Panc1 (cell line): ENCODE measurements at regions not wholly inside any gene's neighbourhood (a gene's known extent, or its start where the extent isn't known, plus 50 kb on each side); places are given as distances from the start of the nearest gene placed in this dataset.

Source experiments
- POLR2AphosphoS5 ChIP-seq: IDR thresholded peaks from 2 replicates; pipeline ENCODE4 v1.6.1; 2012; ENCODE audit warnings: mild to moderate bottlenecking, low read depth, low read length, moderate library complexity
- SIN3A ChIP-seq: IDR thresholded peaks from 2 replicates; pipeline ENCODE4 v1.6.1; 2012; ENCODE audit warnings: low read depth, mild to moderate bottlenecking, low read length, moderate library complexity, borderline replicate concordance; ENCODE audit not compliant: insufficient read depth
- TF ChIP-seq, protein P1 (sequence below): fragments of 450-650 bp; IDR thresholded peaks from 2 replicates; pipeline ENCODE4 v1.5.1; 2017; ENCODE audit warnings: mild to moderate bottlenecking

DNA sequence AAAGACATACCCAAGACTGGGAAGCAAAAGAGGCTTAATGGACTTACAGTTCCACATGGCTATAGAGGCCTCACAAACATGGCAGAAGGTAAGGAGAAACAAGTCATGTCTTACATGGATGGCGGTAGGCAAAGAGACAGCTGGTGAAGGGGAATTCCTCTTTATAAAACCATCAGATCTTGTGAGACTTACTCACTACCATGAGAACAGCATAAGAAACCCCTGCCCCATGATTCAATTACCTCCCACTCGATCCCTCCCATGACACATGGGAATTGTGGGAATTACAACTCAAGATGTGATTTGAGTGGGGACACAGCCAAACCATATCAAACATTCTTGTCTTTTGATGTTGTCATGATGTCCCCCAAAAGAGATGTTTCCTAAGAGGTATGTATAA, 103.3 kb downstream of the DUSP10 start:
- no peak for TF ChIP-seq SIN3A
- TF ChIP-seq, protein P1, sequence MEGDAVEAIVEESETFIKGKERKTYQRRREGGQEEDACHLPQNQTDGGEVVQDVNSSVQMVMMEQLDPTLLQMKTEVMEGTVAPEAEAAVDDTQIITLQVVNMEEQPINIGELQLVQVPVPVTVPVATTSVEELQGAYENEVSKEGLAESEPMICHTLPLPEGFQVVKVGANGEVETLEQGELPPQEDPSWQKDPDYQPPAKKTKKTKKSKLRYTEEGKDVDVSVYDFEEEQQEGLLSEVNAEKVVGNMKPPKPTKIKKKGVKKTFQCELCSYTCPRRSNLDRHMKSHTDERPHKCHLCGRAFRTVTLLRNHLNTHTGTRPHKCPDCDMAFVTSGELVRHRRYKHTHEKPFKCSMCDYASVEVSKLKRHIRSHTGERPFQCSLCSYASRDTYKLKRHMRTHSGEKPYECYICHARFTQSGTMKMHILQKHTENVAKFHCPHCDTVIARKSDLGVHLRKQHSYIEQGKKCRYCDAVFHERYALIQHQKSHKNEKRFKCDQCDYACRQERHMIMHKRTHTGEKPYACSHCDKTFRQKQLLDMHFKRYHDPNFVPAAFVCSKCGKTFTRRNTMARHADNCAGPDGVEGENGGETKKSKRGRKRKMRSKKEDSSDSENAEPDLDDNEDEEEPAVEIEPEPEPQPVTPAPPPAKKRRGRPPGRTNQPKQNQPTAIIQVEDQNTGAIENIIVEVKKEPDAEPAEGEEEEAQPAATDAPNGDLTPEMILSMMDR = no peak
- no peak for TF ChIP-seq POLR2AphosphoS5
